ENCODE measurements at regions not wholly inside any gene's neighbourhood (a gene's known extent, or its start where the extent isn't known, plus 50 kb on each side); places are given as distances from the start of the nearest gene placed in this dataset.

- TF ChIP-seq POLR2A (IDR thresholded peaks at IDR 0.05) = no peak
- TF ChIP-seq, protein P1, sequence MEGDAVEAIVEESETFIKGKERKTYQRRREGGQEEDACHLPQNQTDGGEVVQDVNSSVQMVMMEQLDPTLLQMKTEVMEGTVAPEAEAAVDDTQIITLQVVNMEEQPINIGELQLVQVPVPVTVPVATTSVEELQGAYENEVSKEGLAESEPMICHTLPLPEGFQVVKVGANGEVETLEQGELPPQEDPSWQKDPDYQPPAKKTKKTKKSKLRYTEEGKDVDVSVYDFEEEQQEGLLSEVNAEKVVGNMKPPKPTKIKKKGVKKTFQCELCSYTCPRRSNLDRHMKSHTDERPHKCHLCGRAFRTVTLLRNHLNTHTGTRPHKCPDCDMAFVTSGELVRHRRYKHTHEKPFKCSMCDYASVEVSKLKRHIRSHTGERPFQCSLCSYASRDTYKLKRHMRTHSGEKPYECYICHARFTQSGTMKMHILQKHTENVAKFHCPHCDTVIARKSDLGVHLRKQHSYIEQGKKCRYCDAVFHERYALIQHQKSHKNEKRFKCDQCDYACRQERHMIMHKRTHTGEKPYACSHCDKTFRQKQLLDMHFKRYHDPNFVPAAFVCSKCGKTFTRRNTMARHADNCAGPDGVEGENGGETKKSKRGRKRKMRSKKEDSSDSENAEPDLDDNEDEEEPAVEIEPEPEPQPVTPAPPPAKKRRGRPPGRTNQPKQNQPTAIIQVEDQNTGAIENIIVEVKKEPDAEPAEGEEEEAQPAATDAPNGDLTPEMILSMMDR (IDR thresholded peaks at IDR 0.05) = no peak
- TF ChIP-seq POLR2AphosphoS5 (IDR thresholded peaks at IDR 0.05) = no peak
Measured at GRCh38 chr2:105655244-105655643, 89.5 kb upstream of the NCK2 start.
